Activated CD8-positive, alpha-beta memory T cell treated with anti-CD3 and anti-CD28 coated beads for 36 hours (primary cell): ENCODE measurements at regions not wholly inside any gene's neighbourhood (a gene's known extent, or its start where the extent isn't known, plus 50 kb on each side); places are given as distances from the start of the nearest gene placed in this dataset.

ENCODE experiments used
- CTCF ChIA-PET: fragments of 350-600 bp; sonication (Branson Sonifier 250); formaldehyde crosslinking; loops from one replicate; lab custom pipeline; 2021; ENCODE audit warnings: antibody characterized with exemption; lab: Charles Lee
- POLR2A ChIA-PET: fragments of 350-600 bp; sonication (Branson Sonifier 250); formaldehyde crosslinking; loops from one replicate; lab custom pipeline; 2021; ENCODE audit warnings: antibody characterized with exemption; lab: Charles Lee

DNA sequence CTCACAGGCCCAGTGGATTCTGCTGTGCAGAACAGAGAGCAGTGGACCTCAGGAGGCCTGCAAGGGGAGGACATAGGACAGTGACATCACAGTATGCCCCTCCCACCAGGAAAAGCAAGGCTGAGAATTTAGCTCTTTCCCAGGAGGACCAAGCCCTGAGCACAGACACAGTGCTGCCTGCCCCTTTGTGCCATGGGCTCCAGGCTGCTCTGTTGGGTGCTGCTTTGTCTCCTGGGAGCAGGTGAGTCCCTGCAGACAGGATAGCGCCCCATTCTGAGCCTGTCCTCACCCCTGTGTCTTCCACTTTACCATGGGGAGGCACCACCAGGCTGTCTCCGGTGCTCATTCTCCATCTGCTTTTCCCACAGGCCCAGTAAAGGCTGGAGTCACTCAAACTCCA is 63.0 kb upstream of the PRSS58 start:
- POLR2A ChIA-PET = no interaction called here

DNA sequence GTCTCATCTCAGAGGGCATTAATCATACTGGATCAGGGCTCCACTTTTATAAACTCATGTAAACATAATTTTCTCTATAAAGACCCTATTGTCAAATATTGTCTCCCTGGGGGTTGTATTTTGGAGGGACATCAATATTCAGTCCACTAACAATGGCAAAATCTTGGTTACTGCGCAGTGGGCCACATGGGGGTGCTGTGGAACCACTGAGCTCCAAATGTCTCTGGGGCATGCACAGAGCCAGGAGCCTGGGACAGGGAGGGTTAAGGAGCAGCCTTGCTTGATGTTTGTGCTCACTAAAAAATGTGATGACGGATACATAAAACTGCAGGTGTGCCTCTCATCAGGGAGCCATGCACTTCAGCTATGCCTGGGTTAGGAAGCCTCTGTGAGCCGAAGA is 62.1 kb upstream of the PRSS58 start:
- CTCF ChIA-PET = interaction anchor here (0.8 to 1.9 kb wide), 10 partner anchors 10 to 895 kb away, joined by 3 to 12 read pairs (median 3); no protein-coding TSS in a partner anchor
- POLR2A ChIA-PET = no interaction called here

More for the DNA sequence above, 63.0 kb upstream of the PRSS58 start:
- CTCF ChIA-PET = interaction anchor here (1.1 to 1.9 kb wide), 4 partner anchors 9 to 490 kb away, joined by 3 to 7 read pairs (median 4); no protein-coding TSS in a partner anchor

DNA sequence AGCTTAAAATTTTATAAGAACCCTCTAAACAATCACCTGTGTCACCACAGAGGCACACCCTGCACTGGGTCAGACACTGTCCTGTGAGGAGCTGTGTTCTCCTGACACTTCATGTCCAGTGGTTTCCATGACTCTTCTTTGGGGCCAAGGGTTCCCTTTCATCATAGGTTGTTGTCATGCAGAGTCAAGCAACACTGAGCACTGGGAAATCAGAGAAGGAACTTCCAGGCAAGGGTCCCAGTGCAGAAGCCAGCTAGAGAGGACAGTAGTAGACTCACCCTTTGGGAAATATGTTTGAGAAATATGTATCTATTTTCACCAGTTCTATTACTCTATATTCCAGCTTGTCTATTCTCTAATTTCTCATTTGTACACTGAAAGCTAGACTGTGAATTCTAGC is 56.4 kb upstream of the PRSS58 start:
- ChIA-PET CTCF (interaction anchor here (0.9 kb wide), 1 partner anchor 9 kb away, joined by 3 read pairs; no protein-coding TSS in a partner anchor), POLR2A (no interaction called here)

DNA sequence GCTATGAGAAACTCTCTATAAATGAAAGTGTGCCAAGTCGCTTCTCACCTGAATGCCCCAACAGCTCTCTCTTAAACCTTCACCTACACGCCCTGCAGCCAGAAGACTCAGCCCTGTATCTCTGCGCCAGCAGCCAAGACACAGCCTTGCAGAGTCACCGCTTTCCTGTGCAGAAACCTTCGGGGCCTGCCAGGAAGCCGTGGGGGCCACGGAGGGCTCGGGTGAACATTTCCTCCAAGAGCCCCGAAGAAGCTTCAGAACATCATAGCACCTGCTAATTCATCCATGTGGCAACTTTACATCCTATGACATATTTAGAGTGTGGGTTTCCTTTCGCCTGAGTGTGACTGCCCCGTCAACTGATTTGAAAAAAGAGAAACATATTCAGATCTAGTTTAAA is 55.7 kb upstream of the PRSS58 start:
- ChIA-PET CTCF (interaction anchor here (0.9 to 1.0 kb wide), 2 partner anchors 8 to 9 kb away, joined by 3 read pairs; no protein-coding TSS in a partner anchor), POLR2A (no interaction called here)

DNA sequence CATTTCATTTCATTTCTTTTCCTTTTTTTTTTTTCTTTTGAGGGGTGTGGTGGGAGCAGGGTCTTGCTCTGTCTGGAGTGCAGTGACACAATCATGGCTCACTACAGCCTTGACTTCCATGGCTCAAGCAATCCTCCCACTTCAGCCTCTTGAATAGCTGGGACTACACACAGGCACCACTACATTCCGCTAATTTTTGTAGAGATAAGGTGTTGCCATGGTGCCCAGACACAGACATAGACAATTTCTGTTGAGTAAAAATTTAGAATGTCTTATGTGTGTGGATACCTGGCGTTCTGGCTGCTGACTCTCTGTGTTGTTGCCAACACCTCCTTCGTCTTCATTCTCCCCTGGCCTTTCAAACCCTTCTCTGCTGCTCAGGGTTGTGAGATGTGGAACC is 54.0 kb upstream of the PRSS58 start:
- POLR2A ChIA-PET = no interaction called here

DNA sequence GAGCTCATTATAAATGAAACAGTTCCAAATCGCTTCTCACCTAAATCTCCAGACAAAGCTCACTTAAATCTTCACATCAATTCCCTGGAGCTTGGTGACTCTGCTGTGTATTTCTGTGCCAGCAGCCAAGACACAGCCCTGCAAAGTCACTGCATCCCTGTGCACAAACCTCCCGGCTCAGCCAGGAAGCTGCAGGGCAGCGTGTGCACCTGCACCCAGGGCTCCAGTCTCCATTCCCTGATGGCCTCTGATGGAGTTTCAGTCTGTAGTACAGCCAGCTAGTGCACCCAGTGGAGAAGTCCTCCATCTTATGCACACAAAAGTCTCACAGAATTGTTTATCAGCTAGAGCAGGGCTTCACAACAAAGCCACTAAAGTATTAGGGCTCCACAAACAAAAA is 51.1 kb upstream of the PRSS58 start:
- CTCF ChIA-PET = no interaction called here

More for the DNA sequence above, 54.0 kb upstream of the PRSS58 start:
- CTCF ChIA-PET = interaction anchor here (1.3 kb wide), 1 partner anchor 8 kb away, joined by 4 read pairs; no protein-coding TSS in a partner anchor

DNA sequence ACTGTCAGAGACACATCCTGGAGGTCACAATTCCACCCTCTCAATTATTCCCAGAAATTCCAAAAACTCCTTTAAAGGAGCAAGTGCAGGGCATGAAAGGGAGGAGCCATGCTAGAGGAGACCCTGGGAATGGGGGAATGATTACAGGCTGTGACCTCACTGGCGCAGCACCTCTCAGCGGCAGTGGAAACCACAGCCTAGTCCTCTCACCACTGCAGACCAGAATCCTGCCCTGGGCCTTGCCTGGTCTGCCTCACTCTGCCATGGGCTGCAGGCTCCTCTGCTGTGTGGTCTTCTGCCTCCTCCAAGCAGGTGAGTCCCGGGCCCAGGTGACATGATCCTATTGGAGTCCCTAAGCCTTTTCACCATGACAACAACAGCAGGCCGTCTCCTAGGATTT is 50.5 kb upstream of the PRSS58 start:
- ChIA-PET POLR2A (no interaction called here), CTCF (no interaction called here)

More for the DNA sequence above, 51.1 kb upstream of the PRSS58 start:
- POLR2A ChIA-PET = no interaction called here
